ENCODE measurements at regions not wholly inside any gene's neighbourhood (a gene's known extent, or its start where the extent isn't known, plus 50 kb on each side); places are given as distances from the start of the nearest gene placed in this dataset.
"Not testable (repeated sequence)": the region's sequence is repeated elsewhere in the genome, so short reads cannot be mapped to it uniquely, and the experiment has no call there.

- DNase-seq (ENCODE audit: low read depth in 2 of 2), result no peak
These were observed 1941.7 kb upstream of the LRRTM1 start for GRCh38 chr2:82246220-82246775.

- no peak for DNase-seq (ENCODE audit: low read depth in 2 of 2)
These were observed 1934.6 kb upstream of the LRRTM1 start for GRCh38 chr2:82239176-82239575.

- DNase-seq (ENCODE audit: low read depth in 2 of 2), result no peak
These were observed 1933.6 kb upstream of the LRRTM1 start for GRCh38 chr2:82237994-82238662.

GRCh38 chr2:82234283-82234874 lies 1929.8 kb upstream of the LRRTM1 start:
- DNase-seq (ENCODE audit: low read depth in 2 of 2), result no peak

- DNase-seq (ENCODE audit: low read depth in 2 of 2), result no peak
These were observed 1929.3 kb upstream of the LRRTM1 start for GRCh38 chr2:82233806-82234205.

- no peak for DNase-seq (ENCODE audit: low read depth in 2 of 2)
These were observed 1925.9 kb upstream of the LRRTM1 start for GRCh38 chr2:82230406-82230805.

- DNase-seq (ENCODE audit: low read depth in 2 of 2), result no peak
These were observed 1921.9 kb upstream of the LRRTM1 start for GRCh38 chr2:82226441-82226840.

- no peak for DNase-seq (ENCODE audit: low read depth in 2 of 2)
These were observed 1919.9 kb upstream of the LRRTM1 start for GRCh38 chr2:82224301-82224940.

- DNase-seq (ENCODE audit: low read depth in 2 of 2), result no peak
These were observed 1910.7 kb upstream of the LRRTM1 start for GRCh38 chr2:82215212-82215611.

GRCh38 chr2:82199493-82199852 lies 1894.9 kb upstream of the LRRTM1 start:
- DNase-seq (ENCODE audit: low read depth in 2 of 2), result no peak

- no peak for DNase-seq (ENCODE audit: low read depth in 2 of 2)
These were observed 1894.4 kb upstream of the LRRTM1 start for GRCh38 chr2:82198809-82199492.

GRCh38 chr2:82182270-82182669 lies 1877.7 kb upstream of the LRRTM1 start:
- no peak for DNase-seq (ENCODE audit: low read depth in 2 of 2)

- not testable (repeated sequence) for DNase-seq (ENCODE audit: low read depth in 2 of 2)
These were observed 1870.7 kb upstream of the LRRTM1 start for GRCh38 chr2:82175210-82175609.

GRCh38 chr2:82172483-82172882 lies 1867.9 kb upstream of the LRRTM1 start:
- DNase-seq (ENCODE audit: low read depth in 2 of 2), result no peak

- no peak for DNase-seq (ENCODE audit: low read depth in 2 of 2)
These were observed 1864.8 kb upstream of the LRRTM1 start for GRCh38 chr2:82169379-82169778.

- no peak for DNase-seq (ENCODE audit: low read depth in 2 of 2)
These were observed 1860.8 kb upstream of the LRRTM1 start for GRCh38 chr2:82165377-82165776.

- DNase-seq (ENCODE audit: low read depth in 2 of 2), result no peak
These were observed 1853.6 kb upstream of the LRRTM1 start for GRCh38 chr2:82158150-82158549.

GRCh38 chr2:82155469-82155868 lies 1850.9 kb upstream of the LRRTM1 start:
- DNase-seq (ENCODE audit: low read depth in 2 of 2), result no peak

GRCh38 chr2:82143343-82143742 lies 1838.8 kb upstream of the LRRTM1 start:
- no peak for DNase-seq (ENCODE audit: low read depth in 2 of 2)

- no peak for DNase-seq (ENCODE audit: low read depth in 2 of 2)
These were observed 1835.5 kb upstream of the LRRTM1 start for GRCh38 chr2:82139979-82140611.

- no peak for DNase-seq (ENCODE audit: low read depth in 2 of 2)
These were observed 1832.9 kb upstream of the LRRTM1 start for GRCh38 chr2:82137441-82137840.

GRCh38 chr2:82128051-82128450 lies 1823.5 kb upstream of the LRRTM1 start:
- DNase-seq (ENCODE audit: low read depth in 2 of 2), result no peak

Data from stimulated activated CD8-positive, alpha-beta memory T cell treated with anti-CD3 and anti-CD28 coated beads, Interleukin-2, amount 100 ng/mL, for 48 hours (primary cell).